RCC 7860 (cell line): ENCODE measurements at regions not wholly inside any gene's neighbourhood (a gene's known extent, or its start where the extent isn't known, plus 50 kb on each side); places are given as distances from the start of the nearest gene placed in this dataset.
"Not testable (repeated sequence)": the region's sequence is repeated elsewhere in the genome, so short reads cannot be mapped to it uniquely, and the experiment has no call there.

ENCODE experiments used
- DNase-seq: peaks from one replicate; pipeline ENCODE4 v3.0.0-alpha.2; 2015; ENCODE audit warnings: low spot score
- FAIRE-seq: peaks from 2 replicates; lab custom pipeline; 2012; peaks lifted over from hg19 to GRCh38; lab: Jason Lieb, UNC

GRCh38 chr2:7516484-7517063 is 599.4 kb downstream of the RNF144A start:
- FAIRE-seq = no peak

DNA sequence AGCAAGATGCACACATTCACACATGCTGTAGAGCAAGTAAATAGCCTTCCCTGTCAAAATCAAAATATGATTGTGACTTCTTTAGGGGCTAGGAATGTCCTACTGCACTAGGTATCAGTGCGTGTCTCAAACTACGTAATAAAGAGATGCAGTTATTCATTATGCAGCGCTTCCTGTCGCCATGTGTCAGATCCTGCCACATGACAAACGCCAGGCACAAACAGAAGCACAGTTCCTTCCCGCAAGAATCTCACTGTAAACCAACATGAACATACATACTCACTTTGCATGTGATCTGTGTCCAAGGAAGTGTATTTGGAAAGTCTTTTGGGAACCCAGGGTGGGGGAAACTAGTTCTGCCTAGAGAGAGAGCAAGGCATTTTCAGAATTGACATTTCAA is 599.9 kb downstream of the RNF144A start:
- FAIRE-seq = no peak
- DNase-seq = no peak

More at GRCh38 chr2:7516484-7517063, 599.4 kb downstream of the RNF144A start:
- no peak for DNase-seq

DNA sequence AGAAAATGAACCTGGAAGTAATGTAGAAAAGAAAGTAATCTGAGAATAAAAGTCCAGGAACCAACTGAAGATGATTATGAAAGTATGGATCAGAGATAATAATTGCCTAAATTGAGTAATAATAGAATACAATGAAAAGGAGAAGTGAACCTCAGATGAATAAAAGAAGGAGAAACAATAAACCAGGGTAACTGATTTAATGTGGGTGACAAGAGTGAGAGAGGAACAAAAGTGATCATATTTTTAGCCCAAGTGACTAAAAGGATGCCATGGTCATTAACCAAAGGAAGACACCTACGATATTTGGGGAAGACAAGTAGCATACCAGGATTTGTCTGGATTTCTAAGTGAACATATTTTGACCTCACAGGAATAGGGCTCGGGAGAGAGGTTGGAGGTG is 600.6 kb downstream of the RNF144A start:
- FAIRE-seq (no peak), DNase-seq (no peak)

GRCh38 chr2:7523481-7524120 is 606.4 kb downstream of the RNF144A start:
- no peak for FAIRE-seq
- DNase-seq = no peak

DNA sequence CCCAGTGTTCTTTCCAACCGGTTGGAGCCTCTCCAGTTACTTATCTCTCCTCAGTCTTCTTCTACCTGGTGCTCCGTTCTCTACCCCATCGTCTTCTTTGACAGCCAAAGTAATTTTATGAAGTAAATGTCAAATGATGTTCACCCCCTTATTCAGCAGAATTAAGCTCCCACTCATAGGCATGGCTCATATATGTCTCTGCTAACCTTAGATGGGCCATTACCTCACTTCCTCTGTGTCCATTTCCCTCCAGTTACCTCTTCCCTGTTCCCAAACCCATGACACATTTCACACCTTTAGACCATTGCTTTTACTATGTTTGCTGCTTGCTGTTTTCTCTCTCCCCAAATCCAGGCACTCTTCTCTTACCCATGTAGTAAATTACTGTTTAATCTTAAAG is 607.0 kb downstream of the RNF144A start:
- no peak for FAIRE-seq
- DNase-seq = no peak

GRCh38 chr2:7525746-7526145 is 608.5 kb downstream of the RNF144A start:
- DNase-seq = no peak
- FAIRE-seq = no peak

GRCh38 chr2:7527165-7527722 is 610.0 kb downstream of the RNF144A start:
- DNase-seq = no peak
- no peak for FAIRE-seq

GRCh38 chr2:7530001-7530400 is 612.8 kb downstream of the RNF144A start:
- FAIRE-seq = no peak
- DNase-seq = no peak

GRCh38 chr2:7539077-7539476 is 621.9 kb downstream of the RNF144A start:
- FAIRE-seq (no peak), DNase-seq (no peak)

- no peak for FAIRE-seq
- no peak for DNase-seq
These were observed 622.5 kb downstream of the RNF144A start for GRCh38 chr2:7539760-7540159.

DNA sequence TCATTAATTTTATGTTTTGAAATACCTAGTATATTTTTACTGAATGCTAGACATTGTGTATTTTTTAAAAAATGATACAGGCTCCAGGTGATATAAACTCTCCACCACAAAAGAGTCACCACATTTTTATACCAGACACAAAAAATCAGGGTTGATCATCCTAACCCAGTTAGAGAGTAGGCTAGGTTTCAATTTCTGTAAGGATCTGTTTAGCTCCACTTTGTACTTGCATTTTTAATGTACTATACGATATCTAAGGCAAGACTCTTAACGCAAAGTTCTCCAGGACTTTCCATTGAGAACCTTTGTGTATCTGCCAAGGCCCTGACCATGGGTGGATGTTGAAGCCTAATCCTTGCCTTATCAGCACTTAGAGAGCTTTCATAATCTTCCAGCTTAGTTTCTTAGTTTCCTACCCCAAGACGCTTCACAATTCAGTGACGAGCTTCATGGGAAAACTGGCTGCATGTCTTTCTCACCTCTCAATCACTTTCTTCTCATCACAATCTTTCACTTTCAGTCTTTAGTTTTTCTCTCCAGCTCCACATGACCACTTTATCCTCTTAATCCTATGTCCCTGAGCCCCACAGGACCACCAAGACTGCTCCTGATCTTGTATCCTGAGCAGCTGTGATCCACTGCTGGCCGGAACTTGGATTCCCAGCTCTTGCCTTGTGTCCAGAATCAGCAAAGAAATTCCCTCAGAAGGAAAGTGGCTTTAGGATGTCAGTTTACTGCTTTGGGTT is 635.8 kb downstream of the RNF144A start:
- FAIRE-seq (no peak), DNase-seq (no peak)

GRCh38 chr2:7555260-7555659 is 638.0 kb downstream of the RNF144A start:
- no peak for FAIRE-seq
- DNase-seq = no peak

DNA sequence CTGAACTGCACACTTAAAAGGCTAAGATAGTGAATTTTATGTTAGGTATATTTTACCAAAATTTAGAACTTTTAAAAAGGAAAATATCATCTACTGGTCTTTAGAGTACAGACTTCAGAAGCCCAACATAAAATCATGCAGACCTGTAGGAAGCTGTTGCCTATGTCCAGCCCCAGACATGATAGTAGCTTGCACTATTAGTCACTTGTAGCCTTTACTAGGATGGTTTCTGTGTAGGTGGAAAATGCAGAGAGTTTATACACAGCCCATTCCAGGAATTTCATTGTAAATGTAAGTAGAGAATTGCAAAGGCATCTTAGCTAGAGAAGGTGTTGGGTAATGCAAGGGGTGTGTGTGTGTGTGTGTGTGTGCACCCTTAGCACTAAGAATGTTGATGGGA is 640.2 kb downstream of the RNF144A start:
- FAIRE-seq (no peak), DNase-seq (no peak)

DNA sequence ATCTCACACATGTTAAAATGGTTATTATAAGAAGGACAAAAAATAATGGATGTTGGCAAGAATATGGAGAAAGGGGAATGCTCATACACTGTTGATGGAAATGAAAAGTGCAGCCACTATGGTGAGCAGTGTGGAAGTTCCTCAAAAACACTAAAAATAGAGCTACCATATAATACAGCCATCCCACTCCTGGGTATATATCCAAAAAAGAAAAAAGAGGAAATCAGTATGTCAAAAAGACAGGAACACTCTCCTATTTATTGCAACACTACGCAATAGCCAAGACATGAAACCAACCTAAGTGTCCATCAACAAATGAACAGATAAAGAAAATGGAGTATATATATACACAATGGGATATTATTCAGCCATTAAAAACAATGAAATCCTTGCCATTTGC is 642.6 kb downstream of the RNF144A start:
- FAIRE-seq (no peak), DNase-seq (no peak)

DNA sequence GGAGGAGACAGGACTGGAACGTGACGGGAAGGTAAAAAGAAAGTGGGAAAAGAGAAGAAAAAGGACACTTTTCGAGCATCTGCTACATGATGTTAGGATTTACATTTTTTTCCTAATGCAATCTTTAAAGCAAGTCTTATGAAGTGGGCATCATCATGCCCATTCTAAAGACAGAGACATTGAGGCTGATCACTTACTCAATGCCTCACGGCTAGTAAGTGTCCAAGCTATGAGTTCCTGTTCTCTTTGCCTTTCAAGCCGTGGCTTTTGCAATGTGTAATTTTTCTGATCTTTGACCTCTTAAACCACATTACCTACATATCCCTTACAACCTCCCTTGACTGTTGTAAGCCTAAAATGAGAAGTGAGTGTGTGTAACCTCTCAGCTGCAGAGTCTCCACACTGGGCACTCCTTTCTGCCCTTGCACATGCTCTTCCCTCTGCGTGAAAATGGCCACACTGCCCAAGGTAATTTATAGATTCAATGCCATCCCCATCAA is 649.2 kb downstream of the RNF144A start:
- DNase-seq = no peak
- FAIRE-seq = no peak

GRCh38 chr2:7567116-7567515 is 649.9 kb downstream of the RNF144A start:
- DNase-seq, FAIRE-seq: not testable (repeated sequence)

GRCh38 chr2:7567646-7568045 is 650.4 kb downstream of the RNF144A start:
- FAIRE-seq = no peak
- DNase-seq = no peak

GRCh38 chr2:7570247-7570646 is 653.0 kb downstream of the RNF144A start:
- DNase-seq (no peak), FAIRE-seq (no peak)

DNA sequence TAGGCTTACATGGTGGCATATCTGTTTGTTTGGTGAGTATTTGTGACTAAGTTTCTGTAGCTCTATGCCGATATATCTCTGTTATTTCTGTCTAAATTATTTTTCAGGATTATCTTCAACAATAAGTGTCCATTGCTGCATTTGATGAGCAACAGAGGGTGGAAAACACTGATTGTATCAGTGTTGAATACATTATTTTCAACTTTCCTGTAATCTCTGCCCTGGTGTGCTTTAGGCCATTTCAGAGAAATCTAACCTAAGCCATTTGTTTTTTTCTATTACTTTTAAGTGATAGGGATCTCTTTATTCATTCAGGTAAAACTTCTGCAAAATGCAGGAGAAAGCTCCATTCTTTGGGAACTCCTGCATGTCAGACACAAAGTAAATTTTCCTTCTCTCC is 654.5 kb downstream of the RNF144A start:
- FAIRE-seq (no peak), DNase-seq (no peak)

GRCh38 chr2:7572450-7572849 is 655.2 kb downstream of the RNF144A start:
- FAIRE-seq (no peak), DNase-seq (no peak)

DNA sequence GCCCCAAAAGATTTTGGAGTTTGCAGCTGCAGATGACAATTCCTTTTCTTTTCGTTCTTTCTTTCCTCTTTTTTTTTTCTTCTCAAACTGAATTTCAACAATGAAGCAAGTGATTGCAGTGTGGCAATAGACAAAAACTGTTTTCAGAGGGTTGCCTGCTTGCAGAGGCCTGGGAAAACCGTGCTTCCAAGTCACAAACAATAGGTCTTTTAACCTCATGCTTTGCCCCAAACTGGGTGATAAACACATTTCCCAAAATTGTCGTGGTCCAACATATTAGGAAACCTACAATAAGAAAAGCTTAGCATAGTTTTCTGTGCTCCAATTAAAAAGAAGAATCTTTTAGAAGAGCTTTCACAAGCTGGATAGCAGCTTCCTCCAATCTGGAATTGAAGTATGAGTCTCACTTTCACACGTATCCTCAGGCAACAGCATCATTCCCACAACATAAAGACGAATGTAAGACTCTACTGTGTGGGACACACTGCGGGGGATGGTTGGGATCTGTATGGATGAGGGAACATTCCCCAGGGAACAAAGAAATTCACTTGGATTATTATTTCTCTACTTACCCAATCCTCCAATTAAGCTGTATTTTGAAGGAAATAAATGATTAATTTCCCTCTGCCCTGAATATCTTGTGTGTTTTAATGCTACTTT is 656.1 kb downstream of the RNF144A start:
- no peak for FAIRE-seq
- no peak for DNase-seq
